WTC11 (cell line): ENCODE measurements at regions not wholly inside any gene's neighbourhood (a gene's known extent, or its start where the extent isn't known, plus 50 kb on each side); places are given as distances from the start of the nearest gene placed in this dataset.

Source experiments
- ATAC-seq: fragments of 200-7000 bp; cut with Tn5 transposase; 2 replicates; pipeline ENCODE4 v1.10.0; 2021; ENCODE audit warnings: mild to moderate bottlenecking, moderate library complexity
- CTCF ChIA-PET: fragments of 300-600 bp; sonication (Branson Sonifier 250); formaldehyde crosslinking; loops from one replicate; lab custom pipeline; 2021; ENCODE audit warnings: antibody characterized with exemption; lab: Charles Lee
- POLR2A ChIA-PET: fragments of 350-600 bp; sonication (Branson Sonifier 250); formaldehyde crosslinking; loops from one replicate; lab custom pipeline; 2021; ENCODE audit warnings: antibody characterized with exemption; lab: Charles Lee
- DNase-seq: peaks from one replicate; pipeline ENCODE4 v3.0.0; 2021; ENCODE audit warnings: low spot score
- H3K27ac Mint-ChIP-seq: 2 replicates; pipeline ENCODE4 v1.8.0; 2021; ENCODE audit warnings: mixed read lengths
- H3K27me3 Mint-ChIP-seq: 2 replicates; pipeline ENCODE4 v1.8.0; 2021; ENCODE audit warnings: low read depth, mild to moderate bottlenecking, moderate library complexity, mixed read lengths
- H3K36me3 Mint-ChIP-seq: 2 replicates; pipeline ENCODE4 v1.8.0; 2021; ENCODE audit warnings: mixed read lengths
- H3K4me1 Mint-ChIP-seq: 2 replicates; pipeline ENCODE4 v1.8.0; 2022; ENCODE audit warnings: mixed read lengths
- H3K4me3 Mint-ChIP-seq: 2 replicates; pipeline ENCODE4 v1.8.0; 2021; ENCODE audit warnings: mild to moderate bottlenecking, moderate library complexity, mixed read lengths
- H3K9me3 Mint-ChIP-seq: 2 replicates; pipeline ENCODE4 v1.8.0; 2021; ENCODE audit warnings: mixed read lengths
- CBFB ChIP-seq: sonication (generic); formaldehyde crosslinking; IDR thresholded peaks from 2 replicates; pipeline ENCODE4 v1.8.1; 2022; ENCODE audit warnings: mild to moderate bottlenecking, low read depth, missing genetic modification reagents
- EMX1 ChIP-seq: fragments of 250-450 bp; sonication (Bioruptor Pico); IDR thresholded peaks from 2 replicates; pipeline ENCODE4 v1.8.0; 2021; ENCODE audit warnings: mild to moderate bottlenecking
- IRF2 ChIP-seq: sonication (generic); formaldehyde crosslinking; IDR thresholded peaks from 2 replicates; pipeline ENCODE4 v1.8.0; 2022; ENCODE audit warnings: low read depth, missing genetic modification reagents, borderline replicate concordance
- NR1H2 ChIP-seq: sonication (generic); formaldehyde crosslinking; IDR thresholded peaks from 2 replicates; pipeline ENCODE4 v1.9.0; 2021; ENCODE audit warnings: mild to moderate bottlenecking, moderate library complexity, missing genetic modification reagents
- NR3C1 ChIP-seq: sonication (generic); formaldehyde crosslinking; conservative IDR thresholded peaks from 2 replicates; pipeline ENCODE4 v1.8.1; 2023; ENCODE audit warnings: low read depth, mild to moderate bottlenecking, missing genetic modification reagents
- OVOL2 ChIP-seq: fragments of 250-450 bp; sonication (Bioruptor Pico); IDR thresholded peaks from 2 replicates; pipeline ENCODE4 v1.9.0; 2021; ENCODE audit warnings: mild to moderate bottlenecking, borderline replicate concordance
- SP1 ChIP-seq: sonication (generic); formaldehyde crosslinking; conservative IDR thresholded peaks from 2 replicates; pipeline ENCODE4 v1.8.1; 2022; ENCODE audit warnings: missing genetic modification reagents
- TP53 ChIP-seq: sonication (generic); formaldehyde crosslinking; IDR thresholded peaks from 2 replicates; pipeline ENCODE4 v1.8.1; 2023; ENCODE audit warnings: mild to moderate bottlenecking, missing genetic modification reagents
- ZNF121 ChIP-seq: sonication (generic); formaldehyde crosslinking; IDR thresholded peaks from 2 replicates; pipeline ENCODE4 v1.8.0; 2023; ENCODE audit warnings: missing genetic modification reagents
- ZNF138 ChIP-seq: sonication (generic); formaldehyde crosslinking; conservative IDR thresholded peaks from 2 replicates; pipeline ENCODE4 v1.8.1; 2022; ENCODE audit warnings: mild to moderate bottlenecking, moderate library complexity, missing genetic modification reagents
- ZNF671 ChIP-seq: fragments of 250-450 bp; sonication (Bioruptor Pico); IDR thresholded peaks from 2 replicates; pipeline ENCODE4 v1.8.0; 2021; ENCODE audit warnings: mild to moderate bottlenecking
- TF ChIP-seq, protein P1 (sequence below): sonication (generic); formaldehyde crosslinking; IDR thresholded peaks from 2 replicates; pipeline ENCODE4 v1.8.0; 2022; ENCODE audit warnings: mild to moderate bottlenecking, missing genetic modification reagents
- TF ChIP-seq, protein P2 (sequence below): sonication (generic); formaldehyde crosslinking; IDR thresholded peaks from 2 replicates; pipeline ENCODE4 v1.8.0; 2023; ENCODE audit warnings: mild to moderate bottlenecking, missing genetic modification reagents
- TF ChIP-seq, protein P3 (sequence below): sonication (generic); formaldehyde crosslinking; IDR thresholded peaks from 2 replicates; pipeline ENCODE4 v1.8.0; 2023; ENCODE audit warnings: missing genetic modification reagents, mild to moderate bottlenecking, borderline replicate concordance
- TF ChIP-seq, protein P4 (sequence below): sonication (generic); formaldehyde crosslinking; IDR thresholded peaks from 2 replicates; pipeline ENCODE4 v1.8.0; 2022; ENCODE audit warnings: mild to moderate bottlenecking, missing genetic modification reagents
- TF ChIP-seq, protein P5 (sequence below): fragments of 250-450 bp; sonication (Bioruptor Pico); IDR thresholded peaks from 2 replicates; pipeline ENCODE4 v1.9.0; 2021; ENCODE audit warnings: mild to moderate bottlenecking, borderline replicate concordance
- TF ChIP-seq, protein P6 (sequence below): sonication (generic); formaldehyde crosslinking; IDR thresholded peaks from 2 replicates; pipeline ENCODE4 v1.8.0; 2023; ENCODE audit warnings: missing genetic modification reagents
- TF ChIP-seq, protein P7 (sequence below): fragments of 250-450 bp; sonication (Bioruptor Pico); IDR thresholded peaks from 2 replicates; pipeline ENCODE4 v2.1.2; 2022; ENCODE audit warnings: mild to moderate bottlenecking, moderate library complexity

DNA sequence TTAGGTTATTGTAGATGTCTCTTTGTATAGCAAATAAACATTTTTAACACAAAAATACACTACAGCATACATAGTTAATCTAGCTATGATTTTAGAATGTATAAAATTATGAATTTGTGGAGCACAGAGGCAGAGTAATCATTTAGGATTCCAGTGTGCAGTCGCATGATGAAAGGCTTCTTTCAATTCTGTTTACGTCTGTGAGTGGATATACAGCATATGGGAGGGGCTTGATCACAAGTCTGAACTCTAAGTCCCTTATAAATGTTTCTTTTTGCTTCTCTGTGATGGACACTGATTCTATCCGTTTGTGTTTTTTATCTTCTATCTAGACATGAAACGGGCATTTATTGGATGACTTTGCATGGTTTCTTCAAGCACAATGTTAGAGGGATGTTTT, 1239.6 kb upstream of the AGA start:
- no peak overlapping the region for H3K27ac Mint-ChIP-seq
- H3K27me3 Mint-ChIP-seq = no peaks in the 10 kb centered on the region
- ChIA-PET POLR2A (no interaction called here), CTCF (no interaction called here)
- DNase-seq (no peak), ATAC-seq (no peak)
- H3K36me3 Mint-ChIP-seq = no peaks in the 10 kb centered on the region
- no peak overlapping the region for H3K4me3 Mint-ChIP-seq
- H3K4me1 Mint-ChIP-seq = no peaks in the 10 kb centered on the region
- H3K9me3 Mint-ChIP-seq = no peaks in the 10 kb centered on the region
- TF ChIP-seq, protein P1, sequence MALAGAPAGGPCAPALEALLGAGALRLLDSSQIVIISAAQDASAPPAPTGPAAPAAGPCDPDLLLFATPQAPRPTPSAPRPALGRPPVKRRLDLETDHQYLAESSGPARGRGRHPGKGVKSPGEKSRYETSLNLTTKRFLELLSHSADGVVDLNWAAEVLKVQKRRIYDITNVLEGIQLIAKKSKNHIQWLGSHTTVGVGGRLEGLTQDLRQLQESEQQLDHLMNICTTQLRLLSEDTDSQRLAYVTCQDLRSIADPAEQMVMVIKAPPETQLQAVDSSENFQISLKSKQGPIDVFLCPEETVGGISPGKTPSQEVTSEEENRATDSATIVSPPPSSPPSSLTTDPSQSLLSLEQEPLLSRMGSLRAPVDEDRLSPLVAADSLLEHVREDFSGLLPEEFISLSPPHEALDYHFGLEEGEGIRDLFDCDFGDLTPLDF (CRISPR knock-in tag) = no peak
- TF ChIP-seq, protein P2, sequence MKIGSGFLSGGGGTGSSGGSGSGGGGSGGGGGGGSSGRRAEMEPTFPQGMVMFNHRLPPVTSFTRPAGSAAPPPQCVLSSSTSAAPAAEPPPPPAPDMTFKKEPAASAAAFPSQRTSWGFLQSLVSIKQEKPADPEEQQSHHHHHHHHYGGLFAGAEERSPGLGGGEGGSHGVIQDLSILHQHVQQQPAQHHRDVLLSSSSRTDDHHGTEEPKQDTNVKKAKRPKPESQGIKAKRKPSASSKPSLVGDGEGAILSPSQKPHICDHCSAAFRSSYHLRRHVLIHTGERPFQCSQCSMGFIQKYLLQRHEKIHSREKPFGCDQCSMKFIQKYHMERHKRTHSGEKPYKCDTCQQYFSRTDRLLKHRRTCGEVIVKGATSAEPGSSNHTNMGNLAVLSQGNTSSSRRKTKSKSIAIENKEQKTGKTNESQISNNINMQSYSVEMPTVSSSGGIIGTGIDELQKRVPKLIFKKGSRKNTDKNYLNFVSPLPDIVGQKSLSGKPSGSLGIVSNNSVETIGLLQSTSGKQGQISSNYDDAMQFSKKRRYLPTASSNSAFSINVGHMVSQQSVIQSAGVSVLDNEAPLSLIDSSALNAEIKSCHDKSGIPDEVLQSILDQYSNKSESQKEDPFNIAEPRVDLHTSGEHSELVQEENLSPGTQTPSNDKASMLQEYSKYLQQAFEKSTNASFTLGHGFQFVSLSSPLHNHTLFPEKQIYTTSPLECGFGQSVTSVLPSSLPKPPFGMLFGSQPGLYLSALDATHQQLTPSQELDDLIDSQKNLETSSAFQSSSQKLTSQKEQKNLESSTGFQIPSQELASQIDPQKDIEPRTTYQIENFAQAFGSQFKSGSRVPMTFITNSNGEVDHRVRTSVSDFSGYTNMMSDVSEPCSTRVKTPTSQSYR (CRISPR knock-in tag) = no peak
- TF ChIP-seq ZNF138 (CRISPR knock-in tag) (no peak), NR3C1 (CRISPR knock-in tag) (no peak), TP53 (CRISPR knock-in tag) (no peak), CBFB (CRISPR knock-in tag) (no peak), ZNF121 (CRISPR knock-in tag) (no peak), SP1 (no peak), IRF2 (CRISPR knock-in tag) (no peak), OVOL2 (CRISPR knock-in tag) (no peak), NR1H2 (no peak), ZNF671 (CRISPR knock-in tag) (no peak), EMX1 (CRISPR knock-in tag) (no peak)
- TF ChIP-seq, protein P3, sequence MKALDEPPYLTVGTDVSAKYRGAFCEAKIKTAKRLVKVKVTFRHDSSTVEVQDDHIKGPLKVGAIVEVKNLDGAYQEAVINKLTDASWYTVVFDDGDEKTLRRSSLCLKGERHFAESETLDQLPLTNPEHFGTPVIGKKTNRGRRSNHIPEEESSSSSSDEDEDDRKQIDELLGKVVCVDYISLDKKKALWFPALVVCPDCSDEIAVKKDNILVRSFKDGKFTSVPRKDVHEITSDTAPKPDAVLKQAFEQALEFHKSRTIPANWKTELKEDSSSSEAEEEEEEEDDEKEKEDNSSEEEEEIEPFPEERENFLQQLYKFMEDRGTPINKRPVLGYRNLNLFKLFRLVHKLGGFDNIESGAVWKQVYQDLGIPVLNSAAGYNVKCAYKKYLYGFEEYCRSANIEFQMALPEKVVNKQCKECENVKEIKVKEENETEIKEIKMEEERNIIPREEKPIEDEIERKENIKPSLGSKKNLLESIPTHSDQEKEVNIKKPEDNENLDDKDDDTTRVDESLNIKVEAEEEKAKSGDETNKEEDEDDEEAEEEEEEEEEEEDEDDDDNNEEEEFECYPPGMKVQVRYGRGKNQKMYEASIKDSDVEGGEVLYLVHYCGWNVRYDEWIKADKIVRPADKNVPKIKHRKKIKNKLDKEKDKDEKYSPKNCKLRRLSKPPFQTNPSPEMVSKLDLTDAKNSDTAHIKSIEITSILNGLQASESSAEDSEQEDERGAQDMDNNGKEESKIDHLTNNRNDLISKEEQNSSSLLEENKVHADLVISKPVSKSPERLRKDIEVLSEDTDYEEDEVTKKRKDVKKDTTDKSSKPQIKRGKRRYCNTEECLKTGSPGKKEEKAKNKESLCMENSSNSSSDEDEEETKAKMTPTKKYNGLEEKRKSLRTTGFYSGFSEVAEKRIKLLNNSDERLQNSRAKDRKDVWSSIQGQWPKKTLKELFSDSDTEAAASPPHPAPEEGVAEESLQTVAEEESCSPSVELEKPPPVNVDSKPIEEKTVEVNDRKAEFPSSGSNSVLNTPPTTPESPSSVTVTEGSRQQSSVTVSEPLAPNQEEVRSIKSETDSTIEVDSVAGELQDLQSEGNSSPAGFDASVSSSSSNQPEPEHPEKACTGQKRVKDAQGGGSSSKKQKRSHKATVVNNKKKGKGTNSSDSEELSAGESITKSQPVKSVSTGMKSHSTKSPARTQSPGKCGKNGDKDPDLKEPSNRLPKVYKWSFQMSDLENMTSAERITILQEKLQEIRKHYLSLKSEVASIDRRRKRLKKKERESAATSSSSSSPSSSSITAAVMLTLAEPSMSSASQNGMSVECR (CRISPR knock-in tag) = no peak
- TF ChIP-seq, protein P4, sequence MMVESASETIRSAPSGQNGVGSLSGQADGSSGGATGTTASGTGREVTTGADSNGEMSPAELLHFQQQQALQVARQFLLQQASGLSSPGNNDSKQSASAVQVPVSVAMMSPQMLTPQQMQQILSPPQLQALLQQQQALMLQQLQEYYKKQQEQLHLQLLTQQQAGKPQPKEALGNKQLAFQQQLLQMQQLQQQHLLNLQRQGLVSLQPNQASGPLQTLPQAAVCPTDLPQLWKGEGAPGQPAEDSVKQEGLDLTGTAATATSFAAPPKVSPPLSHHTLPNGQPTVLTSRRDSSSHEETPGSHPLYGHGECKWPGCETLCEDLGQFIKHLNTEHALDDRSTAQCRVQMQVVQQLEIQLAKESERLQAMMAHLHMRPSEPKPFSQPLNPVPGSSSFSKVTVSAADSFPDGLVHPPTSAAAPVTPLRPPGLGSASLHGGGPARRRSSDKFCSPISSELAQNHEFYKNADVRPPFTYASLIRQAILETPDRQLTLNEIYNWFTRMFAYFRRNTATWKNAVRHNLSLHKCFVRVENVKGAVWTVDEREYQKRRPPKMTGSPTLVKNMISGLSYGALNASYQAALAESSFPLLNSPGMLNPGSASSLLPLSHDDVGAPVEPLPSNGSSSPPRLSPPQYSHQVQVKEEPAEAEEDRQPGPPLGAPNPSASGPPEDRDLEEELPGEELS = no peak
- TF ChIP-seq, protein P5, sequence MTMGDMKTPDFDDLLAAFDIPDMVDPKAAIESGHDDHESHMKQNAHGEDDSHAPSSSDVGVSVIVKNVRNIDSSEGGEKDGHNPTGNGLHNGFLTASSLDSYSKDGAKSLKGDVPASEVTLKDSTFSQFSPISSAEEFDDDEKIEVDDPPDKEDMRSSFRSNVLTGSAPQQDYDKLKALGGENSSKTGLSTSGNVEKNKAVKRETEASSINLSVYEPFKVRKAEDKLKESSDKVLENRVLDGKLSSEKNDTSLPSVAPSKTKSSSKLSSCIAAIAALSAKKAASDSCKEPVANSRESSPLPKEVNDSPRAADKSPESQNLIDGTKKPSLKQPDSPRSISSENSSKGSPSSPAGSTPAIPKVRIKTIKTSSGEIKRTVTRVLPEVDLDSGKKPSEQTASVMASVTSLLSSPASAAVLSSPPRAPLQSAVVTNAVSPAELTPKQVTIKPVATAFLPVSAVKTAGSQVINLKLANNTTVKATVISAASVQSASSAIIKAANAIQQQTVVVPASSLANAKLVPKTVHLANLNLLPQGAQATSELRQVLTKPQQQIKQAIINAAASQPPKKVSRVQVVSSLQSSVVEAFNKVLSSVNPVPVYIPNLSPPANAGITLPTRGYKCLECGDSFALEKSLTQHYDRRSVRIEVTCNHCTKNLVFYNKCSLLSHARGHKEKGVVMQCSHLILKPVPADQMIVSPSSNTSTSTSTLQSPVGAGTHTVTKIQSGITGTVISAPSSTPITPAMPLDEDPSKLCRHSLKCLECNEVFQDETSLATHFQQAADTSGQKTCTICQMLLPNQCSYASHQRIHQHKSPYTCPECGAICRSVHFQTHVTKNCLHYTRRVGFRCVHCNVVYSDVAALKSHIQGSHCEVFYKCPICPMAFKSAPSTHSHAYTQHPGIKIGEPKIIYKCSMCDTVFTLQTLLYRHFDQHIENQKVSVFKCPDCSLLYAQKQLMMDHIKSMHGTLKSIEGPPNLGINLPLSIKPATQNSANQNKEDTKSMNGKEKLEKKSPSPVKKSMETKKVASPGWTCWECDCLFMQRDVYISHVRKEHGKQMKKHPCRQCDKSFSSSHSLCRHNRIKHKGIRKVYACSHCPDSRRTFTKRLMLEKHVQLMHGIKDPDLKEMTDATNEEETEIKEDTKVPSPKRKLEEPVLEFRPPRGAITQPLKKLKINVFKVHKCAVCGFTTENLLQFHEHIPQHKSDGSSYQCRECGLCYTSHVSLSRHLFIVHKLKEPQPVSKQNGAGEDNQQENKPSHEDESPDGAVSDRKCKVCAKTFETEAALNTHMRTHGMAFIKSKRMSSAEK (CRISPR knock-in tag) = no peak
- TF ChIP-seq, protein P6, sequence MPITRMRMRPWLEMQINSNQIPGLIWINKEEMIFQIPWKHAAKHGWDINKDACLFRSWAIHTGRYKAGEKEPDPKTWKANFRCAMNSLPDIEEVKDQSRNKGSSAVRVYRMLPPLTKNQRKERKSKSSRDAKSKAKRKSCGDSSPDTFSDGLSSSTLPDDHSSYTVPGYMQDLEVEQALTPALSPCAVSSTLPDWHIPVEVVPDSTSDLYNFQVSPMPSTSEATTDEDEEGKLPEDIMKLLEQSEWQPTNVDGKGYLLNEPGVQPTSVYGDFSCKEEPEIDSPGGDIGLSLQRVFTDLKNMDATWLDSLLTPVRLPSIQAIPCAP (CRISPR knock-in tag) = no peak
- TF ChIP-seq, protein P7, sequence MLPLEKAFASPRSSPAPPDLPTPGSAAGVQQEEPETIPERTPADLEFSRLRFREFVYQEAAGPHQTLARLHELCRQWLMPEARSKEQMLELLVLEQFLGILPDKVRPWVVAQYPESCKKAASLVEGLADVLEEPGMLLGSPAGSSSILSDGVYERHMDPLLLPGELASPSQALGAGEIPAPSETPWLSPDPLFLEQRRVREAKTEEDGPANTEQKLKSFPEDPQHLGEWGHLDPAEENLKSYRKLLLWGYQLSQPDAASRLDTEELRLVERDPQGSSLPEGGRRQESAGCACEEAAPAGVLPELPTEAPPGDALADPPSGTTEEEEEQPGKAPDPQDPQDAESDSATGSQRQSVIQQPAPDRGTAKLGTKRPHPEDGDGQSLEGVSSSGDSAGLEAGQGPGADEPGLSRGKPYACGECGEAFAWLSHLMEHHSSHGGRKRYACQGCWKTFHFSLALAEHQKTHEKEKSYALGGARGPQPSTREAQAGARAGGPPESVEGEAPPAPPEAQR (CRISPR knock-in tag) = no peak
